WTC11 (cell line): ENCODE measurements at regions not wholly inside any gene's neighbourhood (a gene's known extent, or its start where the extent isn't known, plus 50 kb on each side); places are given as distances from the start of the nearest gene placed in this dataset.

Source experiments
- ATAC-seq: fragments of 200-7000 bp; cut with Tn5 transposase; 2 replicates; pipeline ENCODE4 v1.10.0; 2021; ENCODE audit warnings: mild to moderate bottlenecking, moderate library complexity
- CTCF ChIA-PET: fragments of 300-600 bp; sonication (Branson Sonifier 250); formaldehyde crosslinking; loops from one replicate; lab custom pipeline; 2021; ENCODE audit warnings: antibody characterized with exemption; lab: Charles Lee
- POLR2A ChIA-PET: fragments of 350-600 bp; sonication (Branson Sonifier 250); formaldehyde crosslinking; loops from one replicate; lab custom pipeline; 2021; ENCODE audit warnings: antibody characterized with exemption; lab: Charles Lee
- DNase-seq: peaks from one replicate; pipeline ENCODE4 v3.0.0; 2021; ENCODE audit warnings: low spot score
- H3K27ac Mint-ChIP-seq: 2 replicates; pipeline ENCODE4 v1.8.0; 2021; ENCODE audit warnings: mixed read lengths
- H3K27me3 Mint-ChIP-seq: 2 replicates; pipeline ENCODE4 v1.8.0; 2021; ENCODE audit warnings: low read depth, mild to moderate bottlenecking, moderate library complexity, mixed read lengths
- H3K36me3 Mint-ChIP-seq: 2 replicates; pipeline ENCODE4 v1.8.0; 2021; ENCODE audit warnings: mixed read lengths
- H3K4me1 Mint-ChIP-seq: 2 replicates; pipeline ENCODE4 v1.8.0; 2022; ENCODE audit warnings: mixed read lengths
- H3K4me3 Mint-ChIP-seq: 2 replicates; pipeline ENCODE4 v1.8.0; 2021; ENCODE audit warnings: mild to moderate bottlenecking, moderate library complexity, mixed read lengths
- H3K9me3 Mint-ChIP-seq: 2 replicates; pipeline ENCODE4 v1.8.0; 2021; ENCODE audit warnings: mixed read lengths
- AFF4 ChIP-seq: sonication (generic); formaldehyde crosslinking; IDR thresholded peaks from 2 replicates; pipeline ENCODE4 v1.8.1; 2023; ENCODE audit warnings: mild to moderate bottlenecking, missing genetic modification reagents, borderline replicate concordance
- ARID4B ChIP-seq: sonication (generic); formaldehyde crosslinking; IDR thresholded peaks from 2 replicates; pipeline ENCODE4 v1.8.0; 2023; ENCODE audit warnings: missing genetic modification reagents, mild to moderate bottlenecking, borderline replicate concordance
- E2F5 ChIP-seq: sonication (generic); formaldehyde crosslinking; IDR thresholded peaks from 2 replicates; pipeline ENCODE4 v1.8.1; 2022; ENCODE audit warnings: mild to moderate bottlenecking, moderate library complexity, missing genetic modification reagents
- FOXK1 ChIP-seq: sonication (generic); formaldehyde crosslinking; IDR thresholded peaks from 2 replicates; pipeline ENCODE4 v1.8.0; 2022; ENCODE audit warnings: mild to moderate bottlenecking, moderate library complexity, missing genetic modification reagents
- HMGA2 ChIP-seq: fragments of 250-450 bp; sonication (Bioruptor Pico); IDR thresholded peaks from 2 replicates; pipeline ENCODE4 v1.4.0; 2021; ENCODE audit warnings: mild to moderate bottlenecking, moderate library complexity
- HMGXB4 ChIP-seq: sonication (generic); formaldehyde crosslinking; IDR thresholded peaks from 2 replicates; pipeline ENCODE4 v1.8.1; 2023; ENCODE audit warnings: mild to moderate bottlenecking, moderate library complexity, missing genetic modification reagents
- IRF1 ChIP-seq: sonication (generic); formaldehyde crosslinking; IDR thresholded peaks from 2 replicates; pipeline ENCODE4 v1.8.0; 2023; ENCODE audit warnings: missing genetic modification reagents
- OVOL2 ChIP-seq: fragments of 250-450 bp; sonication (Bioruptor Pico); IDR thresholded peaks from 2 replicates; pipeline ENCODE4 v1.9.0; 2021; ENCODE audit warnings: mild to moderate bottlenecking, borderline replicate concordance
- PRDM15 ChIP-seq: sonication (generic); formaldehyde crosslinking; IDR thresholded peaks from 2 replicates; pipeline ENCODE4 v1.8.0; 2022; ENCODE audit warnings: missing genetic modification reagents
- PRRX2 ChIP-seq: fragments of 250-450 bp; sonication (Bioruptor Pico); IDR thresholded peaks from 2 replicates; pipeline ENCODE4 v1.8.0; 2021; ENCODE audit warnings: mild to moderate bottlenecking
- RELA ChIP-seq: sonication (generic); formaldehyde crosslinking; IDR thresholded peaks from 2 replicates; pipeline ENCODE4 v1.8.1; 2022; ENCODE audit warnings: missing genetic modification reagents, mild to moderate bottlenecking, borderline replicate concordance
- RORB ChIP-seq: fragments of 250-450 bp; sonication (Bioruptor Pico); IDR thresholded peaks from 2 replicates; pipeline ENCODE4 v1.9.0; 2021; ENCODE audit warnings: mild to moderate bottlenecking
- TCF7 ChIP-seq: sonication (generic); formaldehyde crosslinking; IDR thresholded peaks from 2 replicates; pipeline ENCODE4 v1.8.0; 2022; ENCODE audit warnings: mild to moderate bottlenecking, low read depth, missing genetic modification reagents, moderate library complexity
- ZMAT4 ChIP-seq: fragments of 250-450 bp; sonication (Bioruptor Pico); IDR thresholded peaks from 2 replicates; pipeline ENCODE4 v1.9.0; 2021; ENCODE audit warnings: mild to moderate bottlenecking
- ZNF425 ChIP-seq: fragments of 250-450 bp; sonication (Bioruptor Pico); conservative IDR thresholded peaks from 2 replicates; pipeline ENCODE4 v1.9.0; 2021; ENCODE audit warnings: mild to moderate bottlenecking
- TF ChIP-seq, protein P1 (sequence below): sonication (generic); formaldehyde crosslinking; conservative IDR thresholded peaks from 2 replicates; pipeline ENCODE4 v1.8.1; 2022; ENCODE audit warnings: mild to moderate bottlenecking, missing genetic modification reagents
- TF ChIP-seq, protein P2 (sequence below): sonication (generic); formaldehyde crosslinking; IDR thresholded peaks from 2 replicates; pipeline ENCODE4 v1.8.1; 2022; ENCODE audit warnings: low read depth, mild to moderate bottlenecking, moderate library complexity, missing genetic modification reagents, borderline replicate concordance

GRCh38 chr21:35697321-35697808 is 363.0 kb downstream of the SETD4 start:
- CTCF ChIA-PET = no interaction called here
- no peaks in the 10 kb centered on the region for H3K36me3 Mint-ChIP-seq
- H3K27me3 Mint-ChIP-seq = no peaks in the 10 kb centered on the region
- POLR2A ChIA-PET = interaction anchor here (0.7 kb wide), 2 partner anchors 256 to 286 kb away, joined by 3 to 5 read pairs; no protein-coding TSS in a partner anchor
- H3K27ac Mint-ChIP-seq = no peak overlapping the region
- DNase-seq (no peak), ATAC-seq (no peak)
- peaks cover 3% of the 10 kb centered on the region; the same call in 1 of the 2 replicates for H3K9me3 Mint-ChIP-seq
- peaks cover 3% of the 10 kb centered on the region for H3K4me1 Mint-ChIP-seq
- H3K4me3 Mint-ChIP-seq = no peak overlapping the region
- TF ChIP-seq TCF7 (CRISPR knock-in tag) (no peak), ZMAT4 (CRISPR knock-in tag) (no peak), PRRX2 (CRISPR knock-in tag) (no peak), HMGXB4 (CRISPR knock-in tag) (no peak), ZNF425 (CRISPR knock-in tag) (no peak), RORB (CRISPR knock-in tag) (no peak), OVOL2 (CRISPR knock-in tag) (no peak), HMGA2 (CRISPR knock-in tag) (no peak), E2F5 (no peak), AFF4 (CRISPR knock-in tag) (no peak), PRDM15 (CRISPR knock-in tag) (no peak), FOXK1 (CRISPR knock-in tag) (no peak), RELA (CRISPR knock-in tag) (no peak), ARID4B (no peak), IRF1 (CRISPR knock-in tag) (no peak)
- TF ChIP-seq, protein P1, sequence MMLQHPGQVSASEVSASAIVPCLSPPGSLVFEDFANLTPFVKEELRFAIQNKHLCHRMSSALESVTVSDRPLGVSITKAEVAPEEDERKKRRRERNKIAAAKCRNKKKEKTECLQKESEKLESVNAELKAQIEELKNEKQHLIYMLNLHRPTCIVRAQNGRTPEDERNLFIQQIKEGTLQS (CRISPR knock-in tag) = no peak
- TF ChIP-seq, protein P2, sequence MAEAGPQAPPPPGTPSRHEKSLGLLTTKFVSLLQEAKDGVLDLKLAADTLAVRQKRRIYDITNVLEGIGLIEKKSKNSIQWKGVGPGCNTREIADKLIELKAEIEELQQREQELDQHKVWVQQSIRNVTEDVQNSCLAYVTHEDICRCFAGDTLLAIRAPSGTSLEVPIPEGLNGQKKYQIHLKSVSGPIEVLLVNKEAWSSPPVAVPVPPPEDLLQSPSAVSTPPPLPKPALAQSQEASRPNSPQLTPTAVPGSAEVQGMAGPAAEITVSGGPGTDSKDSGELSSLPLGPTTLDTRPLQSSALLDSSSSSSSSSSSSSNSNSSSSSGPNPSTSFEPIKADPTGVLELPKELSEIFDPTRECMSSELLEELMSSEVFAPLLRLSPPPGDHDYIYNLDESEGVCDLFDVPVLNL (CRISPR knock-in tag) = no peak
